GM13977 (cell line): ENCODE measurements at regions not wholly inside any gene's neighbourhood (a gene's known extent, or its start where the extent isn't known, plus 50 kb on each side); places are given as distances from the start of the nearest gene placed in this dataset.

Experiments used
- DNase-seq: peaks from one replicate; pipeline ENCODE4 v3.0.0; 2012; ENCODE audit warnings: low spot score
- CTCF ChIP-seq: IDR thresholded peaks from 2 replicates; pipeline ENCODE4 v1.5.1; 2012; ENCODE audit warnings: mild to moderate bottlenecking, control low read depth; ENCODE audit not compliant: insufficient read depth; ENCODE audit errors: extremely low read depth, missing control alignments
- in situ Hi-C: fragments of 300-500 bp; cut with MboI; formaldehyde crosslinking; loops from one replicate; pipeline ENCODE4 v1.12.0; 2022; ENCODE audit warnings: low sequenced_read_pairs, low pct_unique_long_range_greater_than_20kb, mixed read lengths, inconsistent platforms; ENCODE audit not compliant: unreplicated experiment

- DNase-seq, result no peak
- TF ChIP-seq CTCF, result no peak
- in situ Hi-C loops, result no loop called here
Observed at GRCh38 chr5:136513430-136513829, 148.1 kb upstream of the TRPC7 start.

- DNase-seq, result no peak
- in situ Hi-C loops, result no loop called here
- TF ChIP-seq CTCF, result no peak
Observed at GRCh38 chr5:136511046-136511445, 145.7 kb upstream of the TRPC7 start.

GRCh38 chr5:136510481-136510880 is 145.1 kb upstream of the TRPC7 start:
- no peak for DNase-seq
- no peak for TF ChIP-seq CTCF
- in situ Hi-C loops, result no loop called here

GRCh38 chr5:136506131-136506530 is 140.8 kb upstream of the TRPC7 start:
- no peak for TF ChIP-seq CTCF
- DNase-seq, result no peak
- in situ Hi-C loops, result no loop called here

GRCh38 chr5:136501133-136501532 is 135.8 kb upstream of the TRPC7 start:
- no peak for TF ChIP-seq CTCF
- no peak for DNase-seq
- in situ Hi-C loops, result no loop called here

- DNase-seq, result no peak
- in situ Hi-C loops, result no loop called here
- TF ChIP-seq CTCF, result no peak
Observed at GRCh38 chr5:136492587-136492986, 127.2 kb upstream of the TRPC7 start.

GRCh38 chr5:136491806-136492205 is 126.5 kb upstream of the TRPC7 start:
- in situ Hi-C loops, result no loop called here
- TF ChIP-seq CTCF, result no peak

More at GRCh38 chr5:136491806-136492205, 126.5 kb upstream of the TRPC7 start:
- no peak for DNase-seq
